Endothelial cell (in vitro differentiated cells): ENCODE measurements at regions not wholly inside any gene's neighbourhood (a gene's known extent, or its start where the extent isn't known, plus 50 kb on each side); places are given as distances from the start of the nearest gene placed in this dataset.

Source experiments
- DNase-seq: peaks from one replicate; pipeline ENCODE4 v3.0.0; 2021; ENCODE audit warnings: low spot score
- H3K27ac Mint-ChIP-seq: one replicate; pipeline ENCODE4 v1.8.0; 2021; ENCODE audit warnings: mixed read lengths, inconsistent platforms; ENCODE audit not compliant: unreplicated experiment
- H3K27me3 Mint-ChIP-seq: one replicate; pipeline ENCODE4 v1.8.0; 2021; ENCODE audit warnings: mild to moderate bottlenecking, moderate library complexity, mixed read lengths, inconsistent platforms; ENCODE audit not compliant: unreplicated experiment
- H3K36me3 Mint-ChIP-seq: one replicate; pipeline ENCODE4 v1.8.0; 2021; ENCODE audit warnings: mild to moderate bottlenecking, low read depth, mixed read lengths, inconsistent platforms; ENCODE audit not compliant: unreplicated experiment
- H3K4me1 Mint-ChIP-seq: one replicate; pipeline ENCODE4 v1.8.0; 2021; ENCODE audit warnings: mild to moderate bottlenecking, mixed read lengths, inconsistent platforms; ENCODE audit not compliant: unreplicated experiment
- H3K4me3 Mint-ChIP-seq: one replicate; pipeline ENCODE4 v1.8.0; 2021; ENCODE audit warnings: mild to moderate bottlenecking, mixed read lengths, inconsistent platforms; ENCODE audit not compliant: unreplicated experiment
- H3K9me3 Mint-ChIP-seq: one replicate; pipeline ENCODE4 v1.8.0; 2021; ENCODE audit warnings: mixed read lengths, inconsistent platforms; ENCODE audit not compliant: unreplicated experiment
- CTCF ChIP-seq: fragments of 200-600 bp; sonication (generic); IDR thresholded peaks from one replicate; pipeline ENCODE4 v1.5.0; 2021; ENCODE audit warnings: antibody characterized with exemption; ENCODE audit not compliant: unreplicated experiment

- no peak for TF ChIP-seq CTCF
- no peaks in the 10 kb centered on the region for H3K9me3 Mint-ChIP-seq
- no peak overlapping the region for H3K27ac Mint-ChIP-seq
- H3K4me1 Mint-ChIP-seq: peaks cover 33% of the 10 kb centered on the region
- H3K36me3 Mint-ChIP-seq: peaks cover 9% of the 10 kb centered on the region
- H3K4me3 Mint-ChIP-seq: no peak overlapping the region
- peaks cover 7% of the 10 kb centered on the region for H3K27me3 Mint-ChIP-seq
- no peak for DNase-seq
These were observed 100.7 kb upstream of the ATF7IP start for GRCh38 chr12:14264778-14265177.

DNA sequence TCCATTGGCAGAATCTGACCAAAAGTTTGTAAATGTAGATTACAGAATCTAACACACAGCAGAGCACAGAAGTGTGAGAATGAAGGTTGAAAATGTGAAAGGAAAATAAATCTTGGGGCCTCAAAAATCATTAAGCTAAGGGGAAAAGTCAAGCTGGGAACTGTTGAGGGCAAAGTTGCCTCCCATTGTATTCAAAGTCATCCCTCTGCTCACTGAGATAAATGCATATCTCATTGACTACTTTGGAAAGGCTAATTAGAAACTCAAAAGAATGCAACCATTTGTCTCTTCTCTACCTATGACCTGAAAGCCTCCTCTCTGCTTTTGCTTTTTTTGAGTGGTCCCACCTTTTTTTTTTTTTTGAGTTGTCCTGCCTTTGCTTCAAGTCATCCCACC, 97.4 kb upstream of the ATF7IP start:
- no peak overlapping the region for H3K27ac Mint-ChIP-seq
- no peak for TF ChIP-seq CTCF
- no peak for DNase-seq
- H3K27me3 Mint-ChIP-seq: no peaks in the 10 kb centered on the region
- H3K9me3 Mint-ChIP-seq: peaks cover 5% of the 10 kb centered on the region
- peaks cover 6% of the 10 kb centered on the region for H3K36me3 Mint-ChIP-seq
- peaks cover 14% of the 10 kb centered on the region for H3K4me1 Mint-ChIP-seq
- no peak overlapping the region for H3K4me3 Mint-ChIP-seq

- TF ChIP-seq CTCF: no peak
- Mint-ChIP-seq H3K4me1 (peaks cover 14% of the 10 kb centered on the region), H3K9me3 (peaks cover 5% of the 10 kb centered on the region), H3K36me3 (peaks cover 6% of the 10 kb centered on the region), H3K27me3 (no peaks in the 10 kb centered on the region), H3K27ac (no peak overlapping the region), H3K4me3 (peak overlapping the region; percentile 44)
- DNase-seq: no peak
These were observed 95.1 kb upstream of the ATF7IP start for GRCh38 chr12:14270392-14270791.

DNA sequence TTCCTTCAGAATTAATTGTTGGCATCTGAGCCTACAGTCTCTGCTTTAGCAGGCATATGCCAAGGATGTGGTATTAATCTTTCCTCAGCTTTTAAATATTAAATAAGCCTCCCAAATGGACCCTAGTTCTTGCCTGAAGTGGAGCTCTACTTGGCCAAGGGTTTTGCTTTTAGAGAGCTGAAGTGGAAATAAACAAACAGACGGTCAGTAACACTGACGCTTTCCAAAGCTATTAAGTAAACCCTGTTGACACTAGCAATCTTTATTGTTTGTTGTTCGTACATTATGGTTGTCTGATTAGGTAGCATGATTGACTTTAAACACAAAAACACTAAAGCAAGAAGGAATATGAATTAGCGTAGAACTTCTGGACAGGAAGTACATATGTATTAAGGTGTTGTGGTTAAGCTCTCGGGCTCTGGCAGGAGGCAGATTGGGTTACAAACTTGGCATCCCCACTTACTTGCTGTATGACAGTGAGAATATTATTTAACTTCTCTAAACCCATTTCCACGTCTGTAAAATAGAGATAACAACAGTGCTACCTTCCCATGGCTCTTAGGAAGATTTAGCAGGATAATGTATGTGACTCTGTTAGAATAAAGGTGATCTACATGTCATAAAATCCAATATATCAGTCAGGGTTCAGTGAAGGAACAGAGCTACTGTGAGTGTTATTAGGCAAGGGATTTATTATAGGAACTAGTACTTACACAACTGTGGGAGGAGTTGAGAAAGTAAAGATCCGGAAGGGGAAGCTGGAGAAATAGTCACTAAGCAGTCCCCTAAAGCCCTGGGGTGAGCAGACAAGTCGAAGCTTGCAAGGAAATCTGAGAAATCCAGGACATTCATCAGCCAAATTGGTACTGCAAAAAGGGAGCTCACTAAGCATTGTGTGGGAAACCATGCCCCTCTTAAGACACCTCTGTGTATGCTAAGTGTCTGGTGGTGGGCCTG, 92.2 kb upstream of the ATF7IP start:
- peaks cover 9% of the 10 kb centered on the region for H3K4me1 Mint-ChIP-seq
- no peak overlapping the region for H3K4me3 Mint-ChIP-seq
- H3K9me3 Mint-ChIP-seq: peaks cover 5% of the 10 kb centered on the region
- no peak for DNase-seq
- no peak for TF ChIP-seq CTCF
- H3K27ac Mint-ChIP-seq: no peak overlapping the region
- H3K27me3 Mint-ChIP-seq: no peaks in the 10 kb centered on the region
- peaks cover 6% of the 10 kb centered on the region for H3K36me3 Mint-ChIP-seq

GRCh38 chr12:14273913-14274311, 91.6 kb upstream of the ATF7IP start:
- no peak overlapping the region for H3K4me3 Mint-ChIP-seq
- peaks cover 5% of the 10 kb centered on the region for H3K9me3 Mint-ChIP-seq
- peaks cover 6% of the 10 kb centered on the region for H3K36me3 Mint-ChIP-seq
- no peak for TF ChIP-seq CTCF
- no peak overlapping the region for H3K27ac Mint-ChIP-seq
- DNase-seq: no peak
- H3K27me3 Mint-ChIP-seq: no peaks in the 10 kb centered on the region
- H3K4me1 Mint-ChIP-seq: peaks cover 7% of the 10 kb centered on the region
